ENCODE measurements at regions not wholly inside any gene's neighbourhood (a gene's known extent, or its start where the extent isn't known, plus 50 kb on each side); places are given as distances from the start of the nearest gene placed in this dataset.

- DNase-seq = no peak
- Histone ChIP-seq H3K4me1 (peaks cover 17% of the 10 kb centered on the region), H3K27ac (replicated peaks) (no peak overlapping the region), H3K36me3 (no peaks in the 10 kb centered on the region), H3K4me3 (peak overlapping the region; percentile 5), H3K9me3 (replicated peaks) (no peaks in the 10 kb centered on the region), H3K27me3 (ENCODE audit: low read depth) (no peaks in the 10 kb centered on the region)
- no peak for TF ChIP-seq CTCF (IDR thresholded peaks at IDR 0.05; ENCODE audit: borderline replicate concordance)
- intact Hi-C loops (cut with micrococcal nuclease) = no loop called here
These were observed 75.3 kb downstream of the SC5D start for GRCh38 chr11:121367844-121368225.

DNA sequence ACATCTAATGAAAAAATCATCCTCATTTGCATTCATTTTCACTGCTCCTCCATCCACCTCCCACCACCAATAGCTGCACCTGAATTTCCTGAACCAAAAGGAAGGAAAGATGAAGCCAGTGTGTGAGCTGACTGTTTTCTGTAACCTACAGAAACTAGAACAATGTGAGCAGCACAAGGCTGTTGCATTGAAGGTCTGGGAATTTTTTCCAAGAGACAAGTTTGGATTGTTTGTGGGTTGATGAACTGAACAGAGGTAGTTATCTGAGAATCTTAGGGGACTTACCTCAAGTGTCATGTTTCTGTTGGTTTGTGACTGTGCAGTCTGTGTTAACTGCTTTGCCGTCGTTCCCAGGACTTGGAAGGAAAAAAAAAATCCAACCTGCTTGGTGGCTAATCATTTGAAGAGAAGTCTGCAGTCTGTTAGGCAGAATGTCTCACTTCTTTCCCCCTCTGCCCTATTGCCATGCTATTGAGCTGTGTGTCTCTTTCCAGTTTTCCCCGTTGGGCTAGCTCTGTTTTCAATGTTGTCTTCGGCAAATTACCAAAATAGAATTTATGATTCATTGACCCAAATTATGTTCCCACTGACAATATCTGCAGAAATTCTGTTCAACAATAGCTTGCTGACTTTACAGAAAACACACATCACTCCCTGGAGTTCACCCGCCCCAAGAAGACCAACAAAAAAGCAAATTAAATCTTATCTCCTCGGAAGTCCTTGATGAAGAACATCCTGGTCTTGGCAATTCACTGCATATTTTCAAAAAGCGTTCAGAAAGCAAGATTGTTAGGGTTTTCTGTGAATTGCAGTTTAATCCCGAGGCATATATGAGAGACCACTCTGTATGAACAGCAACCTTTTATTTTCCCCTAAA is 76.0 kb downstream of the SC5D start:
- no peak overlapping the region for H3K4me3 ChIP-seq
- H3K27ac ChIP-seq (replicated peaks) = no peak overlapping the region
- DNase-seq = no peak
- TF ChIP-seq CTCF (IDR thresholded peaks at IDR 0.05; ENCODE audit: borderline replicate concordance) = no peak
- intact Hi-C loops (cut with micrococcal nuclease) = no loop called here
- no peaks in the 10 kb centered on the region for H3K36me3 ChIP-seq
- no peaks in the 10 kb centered on the region for H3K27me3 ChIP-seq (ENCODE audit: low read depth)
- H3K4me1 ChIP-seq = peaks cover 17% of the 10 kb centered on the region
- no peaks in the 10 kb centered on the region for H3K9me3 ChIP-seq (replicated peaks)

- intact Hi-C loops (cut with micrococcal nuclease) = no loop called here
- TF ChIP-seq CTCF (IDR thresholded peaks at IDR 0.05; ENCODE audit: borderline replicate concordance) = no peak
- Histone ChIP-seq H3K36me3 (no peaks in the 10 kb centered on the region), H3K27ac (replicated peaks) (no peak overlapping the region), H3K4me3 (no peak overlapping the region), H3K27me3 (ENCODE audit: low read depth) (no peaks in the 10 kb centered on the region), H3K4me1 (peaks cover 17% of the 10 kb centered on the region), H3K9me3 (replicated peaks) (no peaks in the 10 kb centered on the region)
- DNase-seq = no peak
These were observed 76.8 kb downstream of the SC5D start for GRCh38 chr11:121369366-121369765.

- H3K36me3 ChIP-seq = no peaks in the 10 kb centered on the region
- DNase-seq = no peak
- H3K27ac ChIP-seq (replicated peaks) = no peak overlapping the region
- H3K27me3 ChIP-seq (ENCODE audit: low read depth) = no peaks in the 10 kb centered on the region
- H3K4me1 ChIP-seq = peaks cover 13% of the 10 kb centered on the region
- intact Hi-C loops (cut with micrococcal nuclease) = no loop called here
- H3K9me3 ChIP-seq (replicated peaks) = no peaks in the 10 kb centered on the region
- no peak for TF ChIP-seq CTCF (IDR thresholded peaks at IDR 0.05; ENCODE audit: borderline replicate concordance)
- no peak overlapping the region for H3K4me3 ChIP-seq
These were observed 79.5 kb downstream of the SC5D start for GRCh38 chr11:121372028-121372427.

- Histone ChIP-seq H3K9me3 (replicated peaks) (no peaks in the 10 kb centered on the region), H3K4me3 (no peak overlapping the region), H3K27ac (replicated peaks) (no peak overlapping the region), H3K4me1 (peaks cover 8% of the 10 kb centered on the region), H3K27me3 (ENCODE audit: low read depth) (no peaks in the 10 kb centered on the region), H3K36me3 (no peaks in the 10 kb centered on the region)
- DNase-seq = no peak
- no peak for TF ChIP-seq CTCF (IDR thresholded peaks at IDR 0.05; ENCODE audit: borderline replicate concordance)
- intact Hi-C loops (cut with micrococcal nuclease) = no loop called here
These were observed 79.3 kb upstream of the SORL1 start for GRCh38 chr11:121372671-121373429.

All from left ventricle myocardium inferior (tissue), 1 donor.